C4-2B (cell line): ENCODE measurements at regions not wholly inside any gene's neighbourhood (a gene's known extent, or its start where the extent isn't known, plus 50 kb on each side); places are given as distances from the start of the nearest gene placed in this dataset.

Source experiments
- CTCF ChIP-seq: fragments of 450-650 bp; conservative IDR thresholded peaks from 2 replicates; pipeline ENCODE4 v1.5.1; 2017; ENCODE audit warnings: mild to moderate bottlenecking
- ZFX ChIP-seq: fragments of 450-650 bp; IDR thresholded peaks from 2 replicates; pipeline ENCODE4 v1.6.1; 2017

- TF ChIP-seq CTCF (no peak), ZFX (no peak)
Observed at GRCh38 chr10:47192273-47192672, 107.7 kb upstream of the GDF10 start.
